MCF 10A (cell line): ENCODE measurements at regions not wholly inside any gene's neighbourhood (a gene's known extent, or its start where the extent isn't known, plus 50 kb on each side); places are given as distances from the start of the nearest gene placed in this dataset.

ENCODE experiments used
- BruUV-seq: library from RNA; stranded (reverse); fragments of 400-500 nt; replicated peaks from 2 replicates; lab custom pipeline; 2021; lab: Mats Ljungman, UMichigan
- CTCF ChIA-PET: fragments of 300-600 bp; sonication (Branson Sonifier 250); formaldehyde crosslinking; extraction: SDS; loops from one replicate; lab custom pipeline; 2021; ENCODE audit warnings: antibody characterized with exemption, inconsistent platforms; lab: Yijun Ruan, JAX
- POLR2A ChIA-PET: fragments of 300-600, 350-650 bp; sonication (Branson Sonifier 250); formaldehyde crosslinking; extraction: SDS; loops from one replicate; lab custom pipeline; 2020; ENCODE audit warnings: antibody characterized with exemption, inconsistent platforms; lab: Yijun Ruan, JAX
- DNase-seq: peaks from one replicate; pipeline ENCODE4 v3.0.0-alpha.2; 2018; ENCODE audit not compliant: unreplicated experiment
- H3K27ac Mint-ChIP-seq: one replicate; pipeline ENCODE4 v1.8.0; 2022; ENCODE audit warnings: mild to moderate bottlenecking, low read depth, mixed read lengths; ENCODE audit not compliant: unreplicated experiment
- H3K27me3 Mint-ChIP-seq: one replicate; pipeline ENCODE4 v1.8.0; 2022; ENCODE audit warnings: mixed read lengths; ENCODE audit not compliant: insufficient read depth, unreplicated experiment
- H3K36me3 Mint-ChIP-seq: one replicate; pipeline ENCODE4 v1.8.0; 2022; ENCODE audit warnings: mild to moderate bottlenecking, moderate library complexity, mixed read lengths; ENCODE audit not compliant: insufficient read depth, unreplicated experiment
- H3K4me1 Mint-ChIP-seq: one replicate; pipeline ENCODE4 v1.8.0; 2022; ENCODE audit warnings: mixed read lengths; ENCODE audit not compliant: insufficient read depth, unreplicated experiment
- H3K4me3 Mint-ChIP-seq: one replicate; pipeline ENCODE4 v1.8.0; 2022; ENCODE audit warnings: mild to moderate bottlenecking, moderate library complexity, mixed read lengths; ENCODE audit not compliant: unreplicated experiment
- H3K9me3 Mint-ChIP-seq: one replicate; pipeline ENCODE4 v1.8.0; 2022; ENCODE audit warnings: mixed read lengths; ENCODE audit not compliant: unreplicated experiment
- CTCF ChIP-seq: fragments of 200-600 bp; IDR thresholded peaks from one replicate; pipeline ENCODE4 v1.8.0; 2022; ENCODE audit warnings: antibody characterized with exemption, mild to moderate bottlenecking; ENCODE audit not compliant: unreplicated experiment
- intact Hi-C: fragments of 100-400 bp; cut with micrococcal nuclease; formaldehyde crosslinking; loops from 2 replicates; pipeline ENCODE4 v1.14.1; 2022

GRCh38 chr13:105543742-105544141, 991.7 kb downstream of the EFNB2 start:
- no peaks in the 10 kb centered on the region for H3K9me3 Mint-ChIP-seq
- no TSS peak for BruUV-seq
- no peak overlapping the region for H3K4me3 Mint-ChIP-seq
- H3K4me1 Mint-ChIP-seq: peaks cover 8% of the 10 kb centered on the region
- TF ChIP-seq CTCF: no peak
- intact Hi-C loops: no loop called here
- H3K27me3 Mint-ChIP-seq: no peaks in the 10 kb centered on the region
- POLR2A ChIA-PET: no interaction called here
- CTCF ChIA-PET: no interaction called here
- H3K27ac Mint-ChIP-seq: peak overlapping the region; percentile 11
- no peak for DNase-seq
- no peaks in the 10 kb centered on the region for H3K36me3 Mint-ChIP-seq

GRCh38 chr13:105541565-105541964, 993.9 kb downstream of the EFNB2 start:
- ChIA-PET POLR2A (no interaction called here), CTCF (no interaction called here)
- no peak for TF ChIP-seq CTCF
- H3K4me1 Mint-ChIP-seq: peaks cover 8% of the 10 kb centered on the region
- DNase-seq: no peak
- no peaks in the 10 kb centered on the region for H3K27me3 Mint-ChIP-seq
- H3K4me3 Mint-ChIP-seq: no peak overlapping the region
- no TSS peak for BruUV-seq
- no peak overlapping the region for H3K27ac Mint-ChIP-seq
- intact Hi-C loops: no loop called here
- H3K9me3 Mint-ChIP-seq: no peaks in the 10 kb centered on the region
- H3K36me3 Mint-ChIP-seq: no peaks in the 10 kb centered on the region

- intact Hi-C loops: no loop called here
- BruUV-seq: no TSS peak
- no peak for TF ChIP-seq CTCF
- CTCF ChIA-PET: no interaction called here
- Mint-ChIP-seq H3K9me3 (no peaks in the 10 kb centered on the region), H3K36me3 (no peaks in the 10 kb centered on the region), H3K27me3 (no peaks in the 10 kb centered on the region), H3K4me1 (peaks cover 2% of the 10 kb centered on the region), H3K27ac (no peak overlapping the region), H3K4me3 (no peak overlapping the region)
- POLR2A ChIA-PET: interaction anchor here (0.5 kb wide), 1 partner anchor 969 kb away, joined by 3 read pairs; no protein-coding TSS in a partner anchor
- no peak for DNase-seq
These were observed 997.1 kb downstream of the EFNB2 start for GRCh38 chr13:105538346-105538745.

- no peak overlapping the region for H3K4me3 Mint-ChIP-seq
- no peak for DNase-seq
- BruUV-seq: no TSS peak
- no peaks in the 10 kb centered on the region for H3K36me3 Mint-ChIP-seq
- ChIA-PET CTCF (no interaction called here), POLR2A (no interaction called here)
- H3K27me3 Mint-ChIP-seq: no peaks in the 10 kb centered on the region
- H3K4me1 Mint-ChIP-seq: no peaks in the 10 kb centered on the region
- intact Hi-C loops: no loop called here
- no peak for TF ChIP-seq CTCF
- no peaks in the 10 kb centered on the region for H3K9me3 Mint-ChIP-seq
- no peak overlapping the region for H3K27ac Mint-ChIP-seq
These were observed 998.3 kb downstream of the EFNB2 start for GRCh38 chr13:105537113-105537512.
